Natural killer cell (primary cell): ENCODE measurements at regions not wholly inside any gene's neighbourhood (a gene's known extent, or its start where the extent isn't known, plus 50 kb on each side); places are given as distances from the start of the nearest gene placed in this dataset.

Source experiments
- ATAC-seq, 3 donors: fragments of 150-1000 bp in 2 of 3; fragments of 200-7000 bp in 1 of 3; cut with Tn5 transposase; 1 replicate in 1 of 3; 2 replicates in 2 of 3; pipeline ENCODE4 v1.10.0; 2021; ENCODE audit warnings: mild to moderate bottlenecking in 2 of 3, moderate library complexity in 2 of 3
- DNase-seq, 2 donors: peaks; one replicate each; pipeline versions ENCODE4 v3.0.0 to v3.0.0-alpha.2; 2013 to 2021; ENCODE audit warnings: mixed read lengths in 1 of 2
- H3K27ac ChIP-seq: one replicate; pipeline ENCODE4 v1.5.1; 2013; ENCODE audit warnings: mild to moderate bottlenecking, low read length
- H3K27me3 ChIP-seq: one replicate; pipeline ENCODE4 v1.6.1; 2013; ENCODE audit warnings: low read length; ENCODE audit not compliant: control insufficient read depth, insufficient read depth
- H3K36me3 ChIP-seq: one replicate; pipeline ENCODE4 v1.6.1; 2013; ENCODE audit warnings: low read length; ENCODE audit not compliant: control insufficient read depth, insufficient read depth
- H3K4me1 ChIP-seq: one replicate; pipeline ENCODE4 v1.6.1; 2013; ENCODE audit warnings: low read length; ENCODE audit not compliant: control insufficient read depth, insufficient read depth
- H3K4me3 ChIP-seq: one replicate; pipeline ENCODE4 v1.5.1; 2013; ENCODE audit warnings: low read length
- H3K9me3 ChIP-seq: one replicate; pipeline ENCODE4 v1.6.1; 2013; ENCODE audit warnings: low read length; ENCODE audit not compliant: control insufficient read depth, insufficient read depth
- H3K27ac Mint-ChIP-seq, 2 donors: one replicate each; pipeline ENCODE4 v1.8.0; 2022; ENCODE audit warnings: mild to moderate bottlenecking in 2 of 2, mixed read lengths in 2 of 2, moderate library complexity in 1 of 2
- H3K27me3 Mint-ChIP-seq, 2 donors: one replicate each; pipeline ENCODE4 v1.8.0; 2022; ENCODE audit warnings: low read depth in 2 of 2, mixed read lengths in 2 of 2
- H3K36me3 Mint-ChIP-seq: one replicate; pipeline ENCODE4 v1.8.0; 2022; ENCODE audit warnings: mixed read lengths
- H3K4me1 Mint-ChIP-seq, 2 donors: one replicate each; pipeline ENCODE4 v1.8.0; 2022; ENCODE audit warnings: mixed read lengths in 2 of 2
- H3K4me3 Mint-ChIP-seq: one replicate; pipeline ENCODE4 v1.8.0; 2022; ENCODE audit warnings: mild to moderate bottlenecking, moderate library complexity, mixed read lengths
- H3K9me3 Mint-ChIP-seq, 2 donors: one replicate each; pipeline ENCODE4 v1.8.0; 2022; ENCODE audit warnings: mixed read lengths in 2 of 2
- CTCF ChIP-seq: fragments of 200-600 bp; IDR thresholded peaks from one replicate; pipeline ENCODE4 v1.8.0; 2022; ENCODE audit warnings: antibody characterized with exemption
- WGBS: methylation state at CpG from one replicate; pipeline ENCODE4 v1.1.7; 2013; ENCODE audit warnings: missing lambda C conversion rate; ENCODE audit not compliant: insufficient coverage; 5-methylcytosine and 5-hydroxymethylcytosine counted together
- intact Hi-C: fragments of 100-400 bp; cut with micrococcal nuclease; formaldehyde crosslinking; loops from one replicate; pipeline ENCODE4 v1.14.2; 2022

DNA sequence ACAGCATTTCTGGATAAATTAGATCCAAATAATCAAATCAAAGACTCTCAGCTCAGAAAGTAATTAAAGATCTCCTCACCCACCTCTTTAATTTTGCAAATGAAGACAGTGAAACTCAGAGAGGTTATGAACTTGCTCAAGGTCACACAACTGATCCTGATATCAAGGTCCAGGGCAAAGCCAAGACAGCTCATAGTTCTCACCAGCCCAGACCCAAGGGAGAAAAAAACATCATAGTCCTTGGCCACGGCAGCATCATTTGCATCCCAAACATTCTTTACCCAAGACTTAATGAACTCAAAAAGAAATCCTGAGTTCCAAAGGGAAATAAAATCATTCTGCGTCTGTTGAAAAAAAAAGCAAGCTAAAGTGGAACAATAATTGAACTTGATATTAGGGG, 112.1 kb downstream of the DAD1 start:
- Histone ChIP-seq H3K4me3 (no peak overlapping the region), H3K27me3 (no peaks in the 10 kb centered on the region), H3K36me3 (no peaks in the 10 kb centered on the region), H3K27ac (peak overlapping the region; percentile 74), H3K4me1 (peaks cover 81% of the 10 kb centered on the region), H3K9me3 (no peaks in the 10 kb centered on the region)
- 73% methylated on average over 1 of the region's 2 CpGs for WGBS
- H3K27me3 Mint-ChIP-seq: no peaks in the 10 kb centered on the region
- no peak for ATAC-seq
- H3K4me3 Mint-ChIP-seq: peak overlapping the region; percentile 91
- H3K36me3 Mint-ChIP-seq: peaks cover 15% of the 10 kb centered on the region
- intact Hi-C loops: loop anchor here (2.0 to 10.0 kb wide), 2 partner anchors 14 to 378 kb away; no protein-coding TSS in a partner anchor
- no peak for TF ChIP-seq CTCF
- no peak for DNase-seq
- H3K9me3 Mint-ChIP-seq: no peaks in the 10 kb centered on the region
- H3K27ac Mint-ChIP-seq: peak overlapping the region; percentile 80 to 89
- peaks cover 97% of the 10 kb centered on the region in 2 donors for H3K4me1 Mint-ChIP-seq

DNA sequence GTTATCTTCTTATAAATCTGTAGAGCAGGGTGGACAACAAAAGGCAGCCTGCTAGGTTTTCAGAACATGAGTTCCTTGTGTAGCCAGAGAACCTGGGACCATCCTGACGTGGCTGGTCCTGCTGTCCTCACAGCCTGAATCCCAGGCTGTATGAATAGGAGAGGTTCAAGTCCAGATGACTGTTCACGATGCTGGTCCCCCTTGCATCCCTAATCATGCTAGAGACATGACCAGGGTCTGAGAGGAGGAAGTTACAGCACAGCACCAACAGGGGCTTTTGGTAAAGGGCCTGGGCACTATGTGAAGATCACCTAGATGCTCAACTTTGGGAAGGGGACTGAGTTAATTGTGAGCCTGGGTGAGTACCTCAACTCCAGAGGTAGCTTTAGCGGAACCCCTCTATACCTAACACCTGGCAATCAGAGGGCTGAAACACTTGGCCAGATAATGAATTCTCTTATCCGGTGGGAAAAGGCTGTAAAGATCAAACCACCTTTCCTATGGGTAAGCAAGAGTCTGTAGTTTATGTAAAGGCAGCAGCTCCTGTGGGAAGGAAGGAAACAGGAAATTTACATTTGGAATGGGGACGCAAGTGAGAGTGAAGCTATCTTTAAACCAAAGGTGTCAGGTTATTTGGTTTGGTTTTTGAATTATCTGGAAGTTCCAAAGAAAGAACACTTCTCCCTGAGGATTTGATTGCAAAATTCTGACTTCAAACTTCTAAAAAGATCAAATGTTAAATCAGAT, 112.8 kb downstream of the DAD1 start:
- H3K4me3 Mint-ChIP-seq: peak overlapping the region; percentile 91
- 28% methylated on average over 3 of the region's 5 CpGs for WGBS
- intact Hi-C loops: loop anchor here (2.0 to 10.0 kb wide), 2 partner anchors 15 to 379 kb away; no protein-coding TSS in a partner anchor

GRCh38 chr14:22475381-22475780, 113.6 kb downstream of the DAD1 start:
- intact Hi-C loops: loop anchor here (2.0 to 10.0 kb wide), 2 partner anchors 15 to 379 kb away; no protein-coding TSS in a partner anchor
- no peak for TF ChIP-seq CTCF
- ATAC-seq: peak in 1 of 3 donors; percentile 27
- peaks cover 2% of the 10 kb centered on the region for H3K36me3 Mint-ChIP-seq
- WGBS: 5% methylated on average over 5 of the region's 6 CpGs
- Histone ChIP-seq H3K9me3 (no peaks in the 10 kb centered on the region), H3K4me1 (peaks cover 87% of the 10 kb centered on the region), H3K27ac (peak overlapping the region; percentile 74), H3K27me3 (no peaks in the 10 kb centered on the region), H3K4me3 (peak overlapping the region; percentile 5), H3K36me3 (no peaks in the 10 kb centered on the region)
- DNase-seq: no peak
- H3K4me1 Mint-ChIP-seq: peaks cover 97% of the 10 kb centered on the region in 2 donors
- peak overlapping the region; percentile 91 for H3K4me3 Mint-ChIP-seq
- peak overlapping the region; percentile 80 to 89 for H3K27ac Mint-ChIP-seq
- H3K9me3 Mint-ChIP-seq: no peaks in the 10 kb centered on the region
- no peaks in the 10 kb centered on the region for H3K27me3 Mint-ChIP-seq

More for the DNA sequence above, 112.8 kb downstream of the DAD1 start:
- Histone ChIP-seq H3K4me1 (peaks cover 83% of the 10 kb centered on the region), H3K9me3 (no peaks in the 10 kb centered on the region), H3K4me3 (no peak overlapping the region), H3K27me3 (no peaks in the 10 kb centered on the region), H3K27ac (peak overlapping the region; percentile 74), H3K36me3 (no peaks in the 10 kb centered on the region)
- no peak for TF ChIP-seq CTCF
- ATAC-seq: peak in 2 of 3 donors; percentile 14 to 15
- no peaks in the 10 kb centered on the region for H3K27me3 Mint-ChIP-seq
- peak overlapping the region; percentile 80 to 89 for H3K27ac Mint-ChIP-seq
- no peak for DNase-seq
- H3K4me1 Mint-ChIP-seq: peaks cover 97% of the 10 kb centered on the region in 2 donors
- no peaks in the 10 kb centered on the region for H3K9me3 Mint-ChIP-seq
- H3K36me3 Mint-ChIP-seq: peaks cover 10% of the 10 kb centered on the region
